ENCODE measurements at regions not wholly inside any gene's neighbourhood (a gene's known extent, or its start where the extent isn't known, plus 50 kb on each side); places are given as distances from the start of the nearest gene placed in this dataset.
"Not testable (repeated sequence)": the region's sequence is repeated elsewhere in the genome, so short reads cannot be mapped to it uniquely, and the experiment has no call there.

- TF ChIP-seq, protein P1, sequence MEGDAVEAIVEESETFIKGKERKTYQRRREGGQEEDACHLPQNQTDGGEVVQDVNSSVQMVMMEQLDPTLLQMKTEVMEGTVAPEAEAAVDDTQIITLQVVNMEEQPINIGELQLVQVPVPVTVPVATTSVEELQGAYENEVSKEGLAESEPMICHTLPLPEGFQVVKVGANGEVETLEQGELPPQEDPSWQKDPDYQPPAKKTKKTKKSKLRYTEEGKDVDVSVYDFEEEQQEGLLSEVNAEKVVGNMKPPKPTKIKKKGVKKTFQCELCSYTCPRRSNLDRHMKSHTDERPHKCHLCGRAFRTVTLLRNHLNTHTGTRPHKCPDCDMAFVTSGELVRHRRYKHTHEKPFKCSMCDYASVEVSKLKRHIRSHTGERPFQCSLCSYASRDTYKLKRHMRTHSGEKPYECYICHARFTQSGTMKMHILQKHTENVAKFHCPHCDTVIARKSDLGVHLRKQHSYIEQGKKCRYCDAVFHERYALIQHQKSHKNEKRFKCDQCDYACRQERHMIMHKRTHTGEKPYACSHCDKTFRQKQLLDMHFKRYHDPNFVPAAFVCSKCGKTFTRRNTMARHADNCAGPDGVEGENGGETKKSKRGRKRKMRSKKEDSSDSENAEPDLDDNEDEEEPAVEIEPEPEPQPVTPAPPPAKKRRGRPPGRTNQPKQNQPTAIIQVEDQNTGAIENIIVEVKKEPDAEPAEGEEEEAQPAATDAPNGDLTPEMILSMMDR (IDR thresholded peaks at IDR 0.05), result not testable (repeated sequence)
- TF ChIP-seq POLR2AphosphoS5, EP300 (IDR thresholded peaks at IDR 0.05): not testable (repeated sequence)
Observed at GRCh38 chr1:34371179-34371578, 194.5 kb downstream of the C1orf94 start.

All from esophagus muscularis mucosa (tissue), 4 donors.